Astrocyte (in vitro differentiated cells and primary cell): ENCODE measurements at regions not wholly inside any gene's neighbourhood (a gene's known extent, or its start where the extent isn't known, plus 50 kb on each side); places are given as distances from the start of the nearest gene placed in this dataset.
"Not testable (repeated sequence)": the region's sequence is repeated elsewhere in the genome, so short reads cannot be mapped to it uniquely, and the experiment has no call there.

ENCODE experiments used
- DNase-seq: peaks from one replicate; pipeline ENCODE4 v3.0.0-alpha.2; 2010; ENCODE audit warnings: low read depth
- FAIRE-seq: peaks from 2 replicates; lab custom pipeline; 2011; peaks lifted over from hg19 to GRCh38; lab: Jason Lieb, UNC
- H2AFZ ChIP-seq: 2 replicates; pipeline ENCODE4 v1.6.0; 2012; ENCODE audit warnings: low read depth, low read length, inconsistent platforms
- H3K27ac ChIP-seq: 2 replicates; pipeline ENCODE4 v1.5.1; 2011; ENCODE audit warnings: low read depth, low read length, inconsistent platforms
- H3K27me3 ChIP-seq: 2 replicates; pipeline ENCODE4 v1.6.0; 2011; ENCODE audit warnings: low read length, inconsistent platforms; ENCODE audit not compliant: insufficient read depth
- H3K36me3 ChIP-seq: 2 replicates; pipeline ENCODE4 v1.5.1; 2011; ENCODE audit warnings: low read length, inconsistent platforms; ENCODE audit not compliant: insufficient read depth
- H3K4me1 ChIP-seq: 2 replicates; pipeline ENCODE4 v1.5.1; 2011; ENCODE audit warnings: low read length, inconsistent platforms; ENCODE audit not compliant: insufficient read depth
- H3K4me2 ChIP-seq: 2 replicates; pipeline ENCODE4 v1.6.0; 2012; ENCODE audit warnings: low read length, inconsistent platforms
- H3K4me3 ChIP-seq: 2 replicates; pipeline ENCODE4 v1.5.1; 2011; ENCODE audit warnings: low read depth, mild to moderate bottlenecking, low read length, inconsistent platforms; ENCODE audit not compliant: insufficient read depth
- H3K79me2 ChIP-seq: 2 replicates; pipeline ENCODE4 v1.6.0; 2012; ENCODE audit warnings: mild to moderate bottlenecking, low read length, inconsistent platforms; ENCODE audit not compliant: insufficient read depth
- H3K9ac ChIP-seq: 2 replicates; pipeline ENCODE4 v1.6.0; 2012; ENCODE audit warnings: mild to moderate bottlenecking, low read length, inconsistent platforms
- H3K9me3 ChIP-seq: 2 replicates; pipeline ENCODE4 v1.5.1; 2012; ENCODE audit warnings: low read depth, mild to moderate bottlenecking, low read length, inconsistent platforms; ENCODE audit not compliant: insufficient read depth
- H4K20me1 ChIP-seq: 2 replicates; pipeline ENCODE4 v1.6.0; 2012; ENCODE audit warnings: low read length, inconsistent platforms; ENCODE audit not compliant: insufficient read depth
- H3K27ac Mint-ChIP-seq: one replicate; pipeline ENCODE4 v1.8.0; 2021; ENCODE audit warnings: mild to moderate bottlenecking, mixed read lengths; ENCODE audit not compliant: unreplicated experiment
- H3K27me3 Mint-ChIP-seq: one replicate; pipeline ENCODE4 v1.8.0; 2021; ENCODE audit warnings: low read depth, mixed read lengths; ENCODE audit not compliant: unreplicated experiment
- H3K36me3 Mint-ChIP-seq: one replicate; pipeline ENCODE4 v1.8.0; 2021; ENCODE audit warnings: low read depth, mixed read lengths; ENCODE audit not compliant: unreplicated experiment
- H3K4me1 Mint-ChIP-seq: one replicate; pipeline ENCODE4 v1.8.0; 2021; ENCODE audit warnings: low read depth, mixed read lengths; ENCODE audit not compliant: unreplicated experiment
- H3K4me3 Mint-ChIP-seq: one replicate; pipeline ENCODE4 v1.8.0; 2021; ENCODE audit warnings: mild to moderate bottlenecking, moderate library complexity, mixed read lengths; ENCODE audit not compliant: unreplicated experiment
- H3K9me3 Mint-ChIP-seq: one replicate; pipeline ENCODE4 v1.8.0; 2021; ENCODE audit warnings: mild to moderate bottlenecking, mixed read lengths; ENCODE audit not compliant: unreplicated experiment
- EZH2 ChIP-seq: IDR thresholded peaks from 2 replicates; pipeline ENCODE4 v1.6.1; 2012; ENCODE audit warnings: mild to moderate bottlenecking, low read length, inconsistent platforms; ENCODE audit not compliant: insufficient read depth
- TF ChIP-seq, protein P1 (sequence below): IDR thresholded peaks from 2 replicates; pipeline ENCODE4 v1.5.1; 2011; ENCODE audit warnings: low read depth, mild to moderate bottlenecking, inconsistent platforms, low read length, moderate library complexity; ENCODE audit not compliant: insufficient read depth

- Mint-ChIP-seq H3K9me3 (no peaks in the 10 kb centered on the region), H3K27me3 (no peaks in the 10 kb centered on the region), H3K36me3 (no peaks in the 10 kb centered on the region), H3K4me3 (no peak overlapping the region), H3K27ac (no peak overlapping the region), H3K4me1 (peaks cover 2% of the 10 kb centered on the region)
- Histone ChIP-seq H4K20me1 (no peaks in the 10 kb centered on the region), H3K27ac (no peak overlapping the region), H3K4me3 (no peak overlapping the region), H3K36me3 (no peaks in the 10 kb centered on the region), H3K4me1 (peaks cover 2% of the 10 kb centered on the region), H3K27me3 (no peaks in the 10 kb centered on the region), H3K9ac (no peak overlapping the region), H3K9me3 (no peaks in the 10 kb centered on the region), H3K4me2 (no peak overlapping the region), H2AFZ (no peak overlapping the region), H3K79me2 (no peaks in the 10 kb centered on the region)
- TF ChIP-seq EZH2: no peak
- TF ChIP-seq, protein P1, sequence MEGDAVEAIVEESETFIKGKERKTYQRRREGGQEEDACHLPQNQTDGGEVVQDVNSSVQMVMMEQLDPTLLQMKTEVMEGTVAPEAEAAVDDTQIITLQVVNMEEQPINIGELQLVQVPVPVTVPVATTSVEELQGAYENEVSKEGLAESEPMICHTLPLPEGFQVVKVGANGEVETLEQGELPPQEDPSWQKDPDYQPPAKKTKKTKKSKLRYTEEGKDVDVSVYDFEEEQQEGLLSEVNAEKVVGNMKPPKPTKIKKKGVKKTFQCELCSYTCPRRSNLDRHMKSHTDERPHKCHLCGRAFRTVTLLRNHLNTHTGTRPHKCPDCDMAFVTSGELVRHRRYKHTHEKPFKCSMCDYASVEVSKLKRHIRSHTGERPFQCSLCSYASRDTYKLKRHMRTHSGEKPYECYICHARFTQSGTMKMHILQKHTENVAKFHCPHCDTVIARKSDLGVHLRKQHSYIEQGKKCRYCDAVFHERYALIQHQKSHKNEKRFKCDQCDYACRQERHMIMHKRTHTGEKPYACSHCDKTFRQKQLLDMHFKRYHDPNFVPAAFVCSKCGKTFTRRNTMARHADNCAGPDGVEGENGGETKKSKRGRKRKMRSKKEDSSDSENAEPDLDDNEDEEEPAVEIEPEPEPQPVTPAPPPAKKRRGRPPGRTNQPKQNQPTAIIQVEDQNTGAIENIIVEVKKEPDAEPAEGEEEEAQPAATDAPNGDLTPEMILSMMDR: no peak
- DNase-seq (no peak), FAIRE-seq (no peak)
Observed at GRCh38 chr4:55028196-55028595, 97.2 kb downstream of the KDR start.

DNA sequence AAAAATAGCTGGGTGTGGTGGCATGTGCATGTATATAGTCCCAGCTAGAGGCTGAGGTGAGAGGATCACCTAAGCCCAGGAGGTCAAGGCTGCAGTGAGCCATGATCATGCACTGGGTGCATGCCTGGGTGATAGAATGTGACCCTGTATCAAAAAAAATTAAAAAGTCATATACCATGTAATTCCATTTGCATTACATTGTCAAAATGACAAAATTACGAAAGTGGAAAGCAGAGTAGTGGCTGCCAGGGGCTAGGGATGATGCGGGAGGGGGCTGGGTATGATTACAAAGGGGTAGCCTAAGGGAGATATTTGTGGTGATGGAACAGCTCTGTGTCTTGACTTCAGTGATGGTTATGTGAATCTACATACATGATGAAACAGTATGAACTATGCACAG lies 97.8 kb downstream of the KDR start:
- Histone ChIP-seq H3K9me3 (no peaks in the 10 kb centered on the region), H3K4me1 (no peaks in the 10 kb centered on the region), H3K27me3 (no peaks in the 10 kb centered on the region), H3K4me2 (no peak overlapping the region), H4K20me1 (no peaks in the 10 kb centered on the region), H3K4me3 (no peak overlapping the region), H2AFZ (no peak overlapping the region), H3K27ac (no peak overlapping the region), H3K36me3 (no peaks in the 10 kb centered on the region), H3K9ac (no peak overlapping the region), H3K79me2 (no peaks in the 10 kb centered on the region)
- no peaks in the 10 kb centered on the region for H3K27me3 Mint-ChIP-seq
- H3K9me3 Mint-ChIP-seq: no peaks in the 10 kb centered on the region
- no peak overlapping the region for H3K27ac Mint-ChIP-seq
- no peak overlapping the region for H3K4me3 Mint-ChIP-seq
- H3K36me3 Mint-ChIP-seq: no peaks in the 10 kb centered on the region
- FAIRE-seq (no peak), DNase-seq (no peak)
- H3K4me1 Mint-ChIP-seq: no peaks in the 10 kb centered on the region
- TF ChIP-seq, protein P1: no peak
- TF ChIP-seq EZH2: no peak

DNA sequence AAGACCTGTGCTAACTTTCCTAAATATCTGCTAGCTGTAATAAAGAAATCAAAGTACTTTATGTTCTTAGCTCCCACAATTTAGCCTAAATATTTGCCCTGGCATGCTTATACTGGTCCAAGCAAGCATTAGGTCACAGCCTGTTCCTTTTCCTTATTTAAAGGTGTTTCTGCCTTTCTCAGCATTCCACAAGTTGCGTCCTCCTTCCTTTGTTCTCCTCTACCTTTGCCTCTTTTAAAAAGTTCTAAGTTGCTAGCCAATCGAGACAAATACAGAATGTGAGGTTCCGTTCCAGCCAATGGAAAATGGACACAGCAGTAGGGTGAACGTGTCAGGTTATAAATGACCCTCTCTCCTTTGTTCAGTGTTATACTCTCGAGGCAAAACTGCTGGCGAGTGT lies 99.9 kb downstream of the KDR start:
- H3K4me3 Mint-ChIP-seq, H3K4me1 Mint-ChIP-seq, H3K79me2 ChIP-seq, H3K9me3 Mint-ChIP-seq, H3K4me1 ChIP-seq, H3K27ac Mint-ChIP-seq, H3K9me3 ChIP-seq, FAIRE-seq, H2AFZ ChIP-seq, H3K27me3 Mint-ChIP-seq, H3K27me3 ChIP-seq, H3K27ac ChIP-seq, H3K9ac ChIP-seq, DNase-seq, H3K4me3 ChIP-seq, H3K36me3 ChIP-seq, H3K36me3 Mint-ChIP-seq, H4K20me1 ChIP-seq, H3K4me2 ChIP-seq: not testable (repeated sequence)
